ENCODE measurements at regions not wholly inside any gene's neighbourhood (a gene's known extent, or its start where the extent isn't known, plus 50 kb on each side); places are given as distances from the start of the nearest gene placed in this dataset.

DNA sequence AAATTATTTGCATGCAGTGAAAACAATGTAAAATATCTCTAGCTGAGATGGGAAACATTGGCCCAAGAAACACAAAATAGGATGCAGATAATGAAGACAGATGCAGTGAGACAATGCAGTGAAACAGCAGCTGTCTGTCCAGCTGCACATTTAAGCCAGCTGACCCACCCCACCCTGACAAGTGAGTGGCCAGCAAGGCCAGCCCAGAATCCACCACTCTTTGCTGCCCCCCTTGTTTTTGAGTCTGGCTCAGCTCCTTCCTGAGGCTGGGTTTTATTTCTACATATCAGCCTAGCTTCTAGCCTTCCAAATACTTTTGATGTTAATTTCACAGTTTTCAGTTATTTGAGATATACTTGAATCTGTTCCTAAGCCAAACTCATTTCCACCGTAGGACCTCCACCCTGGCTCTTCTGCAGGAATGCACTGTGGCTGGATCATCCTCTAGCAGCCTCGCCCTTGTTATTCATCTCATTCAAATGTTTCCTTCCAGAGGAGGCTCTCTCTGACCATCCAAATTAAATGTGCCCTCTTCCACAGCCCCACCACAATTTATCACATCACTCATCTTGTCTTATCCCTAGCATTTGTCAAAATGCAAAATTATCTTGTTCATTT, 154.1 kb upstream of the POU2AF2 start:
- no peak for DNase-seq
- Histone ChIP-seq H3K27me3 (ENCODE audit: insufficient read depth, low read length) (no peaks in the 10 kb centered on the region), H3T11ph (ENCODE audit: low read length) (no peak overlapping the region), H3K18ac (ENCODE audit: insufficient read length, low read depth, low read length) (no peak overlapping the region), H2BK15ac (ENCODE audit: low read depth, low read length) (no peak overlapping the region), H3K9me3 (ENCODE audit: control insufficient read depth, low read depth, low read length) (no peaks in the 10 kb centered on the region), H3K27ac (ENCODE audit: insufficient read length, low read depth, low read length) (no peak overlapping the region), H2AFZ (ENCODE audit: low read length) (no peak overlapping the region), H2BK5ac (ENCODE audit: insufficient read length, low read length) (no peak overlapping the region), H3K56ac (ENCODE audit: insufficient read length, low read depth, low read length) (no peak overlapping the region), H3K9ac (ENCODE audit: extremely low read depth, insufficient read length, low read length) (no peak overlapping the region), H4K91ac (ENCODE audit: insufficient read length, low read depth, low read length) (no peak overlapping the region), H3K4me1 (ENCODE audit: insufficient read depth, low read length) (no peaks in the 10 kb centered on the region), H3K4me2 (ENCODE audit: insufficient read depth, insufficient read length, low read length) (no peak overlapping the region), H3K4ac (ENCODE audit: low read depth, low read length) (no peak overlapping the region), H4K5ac (ENCODE audit: insufficient read length, low read depth, low read length) (no peak overlapping the region), H4K8ac (replicated peaks; ENCODE audit: insufficient read length, low read depth, low read length) (no peak overlapping the region), H3K79me2 (ENCODE audit: insufficient read depth, low read length) (no peaks in the 10 kb centered on the region), H2BK120ac (ENCODE audit: low read depth, low read length, poor library complexity, severe bottlenecking) (no peak overlapping the region), H3K79me1 (ENCODE audit: insufficient read depth, low read depth, low read length, poor library complexity, severe bottlenecking) (no peaks in the 10 kb centered on the region), H3K14ac (ENCODE audit: insufficient read depth, low read length) (no peak overlapping the region), H4K20me1 (ENCODE audit: control insufficient read depth, insufficient read depth, insufficient read length) (no peaks in the 10 kb centered on the region), H2BK20ac (ENCODE audit: low read depth, low read length, poor library complexity, severe bottlenecking) (no peak overlapping the region), H3K23ac (ENCODE audit: insufficient read length, low read depth, low read length) (no peak overlapping the region), H2AK5ac (ENCODE audit: insufficient read length, low read length) (no peak overlapping the region), H2BK12ac (ENCODE audit: insufficient read length, low read depth, low read length) (no peak overlapping the region), H3K23me2 (ENCODE audit: insufficient read length, low read depth, low read length, poor library complexity, severe bottlenecking) (no peaks in the 10 kb centered on the region)
- H3K4me3 Mint-ChIP-seq, result no peak overlapping the region
- H3K9me3 Mint-ChIP-seq, result no peaks in the 10 kb centered on the region
- WGBS (ENCODE audit: extremely low coverage, insufficient read length, low lambda C conversion rate), result no CpG with 5 or more reads among the region's 2 CpGs
- peaks cover 4 to 8% of the 10 kb centered on the region in 2 experiments; a peak in 2 of 4 replicates for H3K4me1 Mint-ChIP-seq
- no peaks in the 10 kb centered on the region for H3K36me3 Mint-ChIP-seq (ENCODE audit: insufficient read depth in 1 of 3, low read depth in 3 of 3)
- H3K27me3 Mint-ChIP-seq (ENCODE audit: low read depth), result no peaks in the 10 kb centered on the region
- no peak for TF ChIP-seq CTCF (conservative IDR thresholded peaks at IDR 0.05)
- H3K27ac Mint-ChIP-seq, result no peak overlapping the region
